IMR-90 (cell line): ENCODE measurements at regions not wholly inside any gene's neighbourhood (a gene's known extent, or its start where the extent isn't known, plus 50 kb on each side); places are given as distances from the start of the nearest gene placed in this dataset.

ENCODE experiments used
- ATAC-seq: fragments of 200-7000 bp; cut with Tn5 transposase; 2 replicates; pipeline ENCODE4 v1.9.1; 2020; ENCODE audit warnings: low read depth, mild to moderate bottlenecking, moderate library complexity
- BruUV-seq: library from RNA; stranded (reverse); fragments of 400-500 nt; replicated peaks from 2 replicates; lab custom pipeline; 2021; lab: Mats Ljungman, UMichigan
- CTCF ChIA-PET: fragments of 300-600 bp; formaldehyde crosslinking; extraction: SDS; loops from one replicate; lab custom pipeline; 2021; ENCODE audit warnings: antibody characterized with exemption; lab: Yijun Ruan, JAX
- POLR2A ChIA-PET: fragments of 300-600 bp; sonication (Branson Sonifier 250); formaldehyde crosslinking; loops from one replicate; lab custom pipeline; 2022; ENCODE audit warnings: antibody characterized with exemption; ENCODE audit not compliant: unreplicated experiment; lab: Charles Lee
- DNase-seq: peaks from one replicate; pipeline ENCODE4 v3.0.0; 2013
- H2AFZ ChIP-seq: replicated peaks from 2 replicates; pipeline ENCODE3; 2013; ENCODE audit warnings: low read length, mild to moderate bottlenecking; ENCODE audit not compliant: poor library complexity
- H2AK5ac ChIP-seq: 2 replicates; pipeline ENCODE4 v1.6.1; 2013; ENCODE audit warnings: low read depth, low read length, inconsistent platforms
- H2AK9ac ChIP-seq: replicated peaks from 2 replicates; pipeline ENCODE3; 2013; ENCODE audit warnings: mild to moderate bottlenecking, low read depth, low read length, moderate library complexity; ENCODE audit not compliant: poor library complexity
- H2BK120ac ChIP-seq: 2 replicates; pipeline ENCODE4 v1.6.1; 2013; ENCODE audit warnings: low read depth, low read length, inconsistent platforms
- H2BK15ac ChIP-seq: 3 replicates; pipeline ENCODE4 v1.6.1; 2013; ENCODE audit warnings: low read depth, low read length, inconsistent platforms
- H2BK20ac ChIP-seq: 2 replicates; pipeline ENCODE4 v1.6.1; 2013; ENCODE audit warnings: low read depth, mild to moderate bottlenecking, inconsistent platforms, low read length, moderate library complexity
- H2BK5ac ChIP-seq: 2 replicates; pipeline ENCODE4 v1.6.1; 2013; ENCODE audit warnings: mild to moderate bottlenecking, low read depth, low read length, inconsistent platforms; ENCODE audit not compliant: poor library complexity, severe bottlenecking
- H3K14ac ChIP-seq: replicated peaks from 2 replicates; pipeline ENCODE4 v1.6.1; 2013; ENCODE audit warnings: low read depth, low read length, inconsistent platforms
- H3K18ac ChIP-seq: 2 replicates; pipeline ENCODE4 v1.6.1; 2013; ENCODE audit warnings: low read depth, low read length, control low read depth
- H3K23ac ChIP-seq: 2 replicates; pipeline ENCODE4 v1.6.1; 2013; ENCODE audit warnings: low read depth, low read length, inconsistent platforms
- H3K27ac ChIP-seq: 2 replicates; pipeline ENCODE4 v1.5.1; 2013; ENCODE audit warnings: mild to moderate bottlenecking, control low read depth, low read length; ENCODE audit not compliant: insufficient read depth
- H3K27me3 ChIP-seq: 2 replicates; pipeline ENCODE4 v1.6.1; 2013; ENCODE audit warnings: low read length; ENCODE audit not compliant: control insufficient read depth, insufficient read depth
- H3K36me3 ChIP-seq: 2 replicates; pipeline ENCODE4 v1.6.1; 2013; ENCODE audit warnings: low read length, mixed read lengths; ENCODE audit not compliant: control insufficient read depth, insufficient read depth
- H3K4ac ChIP-seq: 2 replicates; pipeline ENCODE4 v1.6.1; 2013; ENCODE audit warnings: low read depth, low read length, inconsistent platforms
- H3K4me1 ChIP-seq: 2 replicates; pipeline ENCODE4 v1.6.1; 2013; ENCODE audit warnings: low read length, mixed read lengths; ENCODE audit not compliant: control insufficient read depth, insufficient read depth
- H3K4me2 ChIP-seq: 2 replicates; pipeline ENCODE4 v1.6.1; 2013; ENCODE audit warnings: low read depth, mild to moderate bottlenecking, control low read depth, low read length, moderate library complexity
- H3K4me3 ChIP-seq: 2 replicates; pipeline ENCODE4 v1.5.1; 2013; ENCODE audit warnings: low read depth, mild to moderate bottlenecking, control low read depth, low read length, moderate library complexity; ENCODE audit not compliant: insufficient read depth
- H3K56ac ChIP-seq: 2 replicates; pipeline ENCODE4 v1.6.1; 2013; ENCODE audit warnings: low read length, inconsistent platforms; ENCODE audit not compliant: insufficient read depth; ENCODE audit errors: extremely low read depth
- H3K79me1 ChIP-seq, 2 experiments: 2 replicates each; pipeline ENCODE4 v1.6.1; 2013; ENCODE audit warnings: low read length in 2 of 2, inconsistent platforms in 1 of 2, low read depth in 1 of 2
- H3K9ac ChIP-seq: 2 replicates; pipeline ENCODE4 v1.6.1; 2013; ENCODE audit warnings: low read depth, low read length, control low read depth
- H3K9me1 ChIP-seq: 2 replicates; pipeline ENCODE4 v1.6.1; 2013; ENCODE audit warnings: low read length, inconsistent platforms; ENCODE audit not compliant: insufficient read depth
- H3K9me3 ChIP-seq: 2 replicates; pipeline ENCODE4 v1.6.1; 2013; ENCODE audit warnings: low read length; ENCODE audit not compliant: control insufficient read depth, insufficient read depth
- H4K20me1 ChIP-seq: 2 replicates; pipeline ENCODE4 v1.6.1; 2013; ENCODE audit warnings: low read length, inconsistent platforms; ENCODE audit not compliant: insufficient read depth
- H4K5ac ChIP-seq: 2 replicates; pipeline ENCODE4 v1.6.1; 2013; ENCODE audit warnings: mild to moderate bottlenecking, low read depth, low read length, control low read depth
- H4K8ac ChIP-seq, 2 experiments: 2 replicates each; pipeline ENCODE4 v1.6.1; 2013; ENCODE audit warnings: low read depth in 2 of 2, low read length in 2 of 2, control low read depth in 1 of 2, inconsistent platforms in 1 of 2
- H4K91ac ChIP-seq: 2 replicates; pipeline ENCODE4 v1.6.1; 2013; ENCODE audit warnings: low read depth, low read length, inconsistent platforms; ENCODE audit not compliant: insufficient read depth
- MAFK ChIP-seq: IDR thresholded peaks from 2 replicates; pipeline ENCODE4 v1.6.1; 2012; ENCODE audit warnings: low read depth, low read length, improper control_type of control experiment
- RFX5 ChIP-seq: IDR thresholded peaks from 2 replicates; pipeline ENCODE4 v1.8.0; 2012; ENCODE audit warnings: low read depth, mild to moderate bottlenecking, low read length, moderate library complexity
- WGBS, 2 experiments: methylation state at CpG; one replicate each; pipeline versions ENCODE4 v1.1.5 to v1.1.7; 2013; ENCODE audit warnings: missing lambda C conversion rate in 2 of 2; ENCODE audit not compliant: insufficient read length in 1 of 2; ENCODE audit errors: extremely low coverage in 2 of 2; 5-methylcytosine and 5-hydroxymethylcytosine counted together
- dilution Hi-C: fragments of 300-500 bp; cut with HindIII; formaldehyde crosslinking; loops from one replicate; pipeline ENCODE4 v1.14.3; 2018; ENCODE audit warnings: low sequenced_read_pairs; ENCODE audit not compliant: unreplicated experiment
- in situ Hi-C: fragments of 300-500 bp; cut with MboI; formaldehyde crosslinking; loops from 3 replicates; pipeline ENCODE4 v1.14.3; 2019; ENCODE audit warnings: low sequenced_read_pairs, inconsistent platforms, mixed read lengths
- intact Hi-C: fragments of 100-400 bp; cut with micrococcal nuclease; formaldehyde crosslinking; loops from 2 replicates; pipeline ENCODE4 v1.10.0; 2022
- TF ChIP-seq, protein P1 (sequence below): fragments of 150-350 bp; IDR thresholded peaks from 2 replicates; pipeline ENCODE4 v1.6.1; 2017; ENCODE audit warnings: mild to moderate bottlenecking, antibody characterized with exemption, low read length, low read depth

DNA sequence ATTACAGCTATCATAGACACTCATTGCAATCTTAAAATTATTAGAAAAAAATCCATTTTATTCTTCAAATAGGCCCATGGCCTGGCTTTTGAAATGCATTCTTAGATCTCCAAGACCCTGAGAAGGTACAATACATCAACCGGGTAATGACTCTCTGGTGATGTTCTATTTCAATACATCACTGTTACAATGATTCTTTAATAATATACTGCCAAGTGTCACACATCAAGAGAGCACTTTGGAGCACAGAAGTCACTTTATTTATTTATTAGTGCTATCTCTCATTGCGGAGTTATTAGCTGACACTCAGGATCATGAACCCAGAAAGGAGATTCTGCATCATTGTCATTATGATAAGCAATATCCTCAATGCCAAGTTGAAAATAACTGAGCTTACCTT lies 748.5 kb upstream of the MBL2 start:
- H4K91ac ChIP-seq = no peak overlapping the region
- no peak overlapping the region for H3K18ac ChIP-seq
- H2AK5ac ChIP-seq = no peak overlapping the region
- WGBS, 2 experiments = no CpG with 5 or more reads among the region's 2 CpGs
- no peak overlapping the region for H4K5ac ChIP-seq
- H2AK9ac ChIP-seq = no peak overlapping the region
- in situ Hi-C loops (no loop called here), dilution Hi-C loops (no loop called here), intact Hi-C loops (no loop called here)
- no peaks in the 10 kb centered on the region for H3K36me3 ChIP-seq
- ATAC-seq (no peak), DNase-seq (no peak)
- ChIA-PET CTCF (no interaction called here), POLR2A (no interaction called here)
- H2BK15ac ChIP-seq = no peak overlapping the region
- TF ChIP-seq, protein P1, sequence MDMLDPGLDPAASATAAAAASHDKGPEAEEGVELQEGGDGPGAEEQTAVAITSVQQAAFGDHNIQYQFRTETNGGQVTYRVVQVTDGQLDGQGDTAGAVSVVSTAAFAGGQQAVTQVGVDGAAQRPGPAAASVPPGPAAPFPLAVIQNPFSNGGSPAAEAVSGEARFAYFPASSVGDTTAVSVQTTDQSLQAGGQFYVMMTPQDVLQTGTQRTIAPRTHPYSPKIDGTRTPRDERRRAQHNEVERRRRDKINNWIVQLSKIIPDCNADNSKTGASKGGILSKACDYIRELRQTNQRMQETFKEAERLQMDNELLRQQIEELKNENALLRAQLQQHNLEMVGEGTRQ = no peak
- TF ChIP-seq MAFK = no peak
- TF ChIP-seq RFX5 = no peak
- no peaks in the 10 kb centered on the region for H4K20me1 ChIP-seq
- H3K14ac ChIP-seq = no peak overlapping the region
- H2AFZ ChIP-seq = no peak overlapping the region
- H3K4me1 ChIP-seq = no peaks in the 10 kb centered on the region
- H4K8ac ChIP-seq = no peak overlapping the region
- H3K9ac ChIP-seq = no peak overlapping the region
- H3K79me1 ChIP-seq = no peaks in the 10 kb centered on the region
- no peak overlapping the region for H3K4me2 ChIP-seq
- H3K56ac ChIP-seq = no peak overlapping the region
- H2BK5ac ChIP-seq = no peak overlapping the region
- no peaks in the 10 kb centered on the region for H3K27me3 ChIP-seq
- H2BK20ac ChIP-seq = no peak overlapping the region
- H3K4ac ChIP-seq = no peak overlapping the region
- no peak overlapping the region for H2BK120ac ChIP-seq
- no peak overlapping the region for H3K27ac ChIP-seq
- no peaks in the 10 kb centered on the region for H3K9me3 ChIP-seq
- no TSS peak for BruUV-seq
- H3K4me3 ChIP-seq = no peak overlapping the region
- no peaks in the 10 kb centered on the region for H3K9me1 ChIP-seq
- no peak overlapping the region for H3K23ac ChIP-seq
